HT-29 (cell line): ENCODE measurements at regions not wholly inside any gene's neighbourhood (a gene's known extent, or its start where the extent isn't known, plus 50 kb on each side); places are given as distances from the start of the nearest gene placed in this dataset.
"Not testable (repeated sequence)": the region's sequence is repeated elsewhere in the genome, so short reads cannot be mapped to it uniquely, and the experiment has no call there.

Experiments
- DNase-seq: peaks from one replicate; pipeline ENCODE4 v3.0.0-alpha.2; 2015; ENCODE audit warnings: low spot score

GRCh38 chr7:142469696-142470543 lies 212.1 kb upstream of the PRSS58 start:
- no peak for DNase-seq

- DNase-seq = no peak
Observed at GRCh38 chr7:142468871-142469665, 211.2 kb upstream of the PRSS58 start.

- DNase-seq = not testable (repeated sequence)
Observed at GRCh38 chr7:142467056-142467655, 209.3 kb upstream of the PRSS58 start.

- no peak for DNase-seq
Observed at GRCh38 chr7:142463401-142463850, 205.6 kb upstream of the PRSS58 start.

GRCh38 chr7:142461437-142461836 lies 203.6 kb upstream of the PRSS58 start:
- no peak for DNase-seq

- DNase-seq = no peak
Observed at GRCh38 chr7:142460402-142461117, 202.7 kb upstream of the PRSS58 start.

- peak; percentile 92 for DNase-seq
Observed at GRCh38 chr7:142459551-142459963, 201.7 kb upstream of the PRSS58 start.

- no peak for DNase-seq
Observed at GRCh38 chr7:142457146-142457703, 199.4 kb upstream of the PRSS58 start.

GRCh38 chr7:142455392-142455791 lies 197.5 kb upstream of the PRSS58 start:
- DNase-seq = no peak

GRCh38 chr7:142454862-142455261 lies 197.0 kb upstream of the PRSS58 start:
- DNase-seq = no peak

GRCh38 chr7:142452791-142453190 lies 194.9 kb upstream of the PRSS58 start:
- DNase-seq = no peak

- DNase-seq = peak; percentile 8
Observed at GRCh38 chr7:142451817-142452216, 194.0 kb upstream of the PRSS58 start.

GRCh38 chr7:142451296-142451695 lies 193.4 kb upstream of the PRSS58 start:
- DNase-seq = no peak

- DNase-seq = no peak
Observed at GRCh38 chr7:142450695-142451094, 192.8 kb upstream of the PRSS58 start.

- DNase-seq = no peak
Observed at GRCh38 chr7:142450206-142450605, 192.3 kb upstream of the PRSS58 start.

- DNase-seq = not testable (repeated sequence)
Observed at GRCh38 chr7:142448857-142449256, 191.0 kb upstream of the PRSS58 start.

GRCh38 chr7:142447762-142448161 lies 189.9 kb upstream of the PRSS58 start:
- DNase-seq = no peak

- DNase-seq = peak; percentile 28
Observed at GRCh38 chr7:142445019-142445686, 187.3 kb upstream of the PRSS58 start.

GRCh38 chr7:142443216-142444010 lies 185.6 kb upstream of the PRSS58 start:
- no peak for DNase-seq

- no peak for DNase-seq
Observed at GRCh38 chr7:142442396-142442795, 184.5 kb upstream of the PRSS58 start.
